ENCODE measurements at regions not wholly inside any gene's neighbourhood (a gene's known extent, or its start where the extent isn't known, plus 50 kb on each side); places are given as distances from the start of the nearest gene placed in this dataset.

- no peak for DNase-seq
Observed at GRCh38 chr21:23218667-23219066, 2220.5 kb downstream of the NCAM2 start.

- DNase-seq = no peak
Observed at GRCh38 chr21:23217597-23217996, 2219.4 kb downstream of the NCAM2 start.

- peak; percentile 14 to 45 (median 42) for DNase-seq
Observed at GRCh38 chr21:23215261-23215660, 2217.1 kb downstream of the NCAM2 start.

Measured in muscle of back (tissue), 3 donors.